LHCN-M2 (cell line): ENCODE measurements at regions not wholly inside any gene's neighbourhood (a gene's known extent, or its start where the extent isn't known, plus 50 kb on each side); places are given as distances from the start of the nearest gene placed in this dataset.

ENCODE experiments used
- DNase-seq: peaks from one replicate; pipeline ENCODE4 v3.0.0-alpha.2; 2012; ENCODE audit warnings: low read depth

GRCh38 chr5:89044674-89045200 is 161.8 kb upstream of the MEF2C start:
- no peak for DNase-seq

DNA sequence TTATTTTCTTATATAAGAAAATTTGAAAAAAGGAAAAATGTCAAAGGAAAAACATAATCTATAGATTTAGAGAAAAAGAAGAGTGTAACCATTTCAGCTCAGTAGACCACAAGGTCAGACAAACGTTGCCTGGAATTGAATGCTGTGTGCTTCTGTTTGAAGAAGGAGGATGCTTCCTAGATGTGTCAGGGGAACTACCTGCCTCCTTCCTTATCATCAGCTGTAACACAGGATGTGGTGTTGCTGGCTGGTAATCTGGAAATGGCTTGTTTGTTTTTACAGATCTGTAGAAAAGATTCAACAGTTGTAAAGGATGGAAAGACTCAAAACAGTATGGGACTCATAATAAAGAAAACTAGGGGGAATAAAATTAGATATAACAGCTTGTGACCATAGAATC is 160.7 kb upstream of the MEF2C start:
- DNase-seq = peak; percentile 43

GRCh38 chr5:89042746-89043145 is 159.8 kb upstream of the MEF2C start:
- DNase-seq = no peak

GRCh38 chr5:89041976-89042375 is 159.0 kb upstream of the MEF2C start:
- no peak for DNase-seq

DNA sequence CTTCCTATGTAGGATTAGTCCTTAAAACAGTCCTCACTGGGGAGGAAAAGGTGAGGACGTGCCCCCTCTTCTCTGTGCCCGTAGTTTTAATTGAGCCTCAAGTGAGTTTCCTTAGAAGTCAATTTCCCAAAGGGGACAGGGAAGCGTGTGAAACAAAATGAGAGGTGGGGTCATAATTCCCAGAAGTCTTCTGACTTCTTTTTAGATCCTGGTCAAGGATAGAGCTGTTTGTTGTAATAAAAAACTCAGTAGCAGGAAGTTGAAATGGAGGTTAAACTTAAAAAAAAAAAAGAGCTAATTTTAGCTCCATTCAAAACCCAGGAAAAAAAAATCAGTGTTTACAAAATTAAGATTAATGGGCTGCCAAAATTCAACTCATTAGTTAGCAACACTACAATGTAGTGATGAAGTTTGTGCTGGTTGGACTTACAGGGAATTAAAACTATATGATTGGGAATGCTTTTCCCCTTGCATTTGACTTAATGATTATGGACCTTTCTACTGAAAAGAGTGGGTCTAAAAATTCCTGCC is 158.3 kb upstream of the MEF2C start:
- DNase-seq = no peak

GRCh38 chr5:89036704-89037489 is 153.9 kb upstream of the MEF2C start:
- DNase-seq = no peak

DNA sequence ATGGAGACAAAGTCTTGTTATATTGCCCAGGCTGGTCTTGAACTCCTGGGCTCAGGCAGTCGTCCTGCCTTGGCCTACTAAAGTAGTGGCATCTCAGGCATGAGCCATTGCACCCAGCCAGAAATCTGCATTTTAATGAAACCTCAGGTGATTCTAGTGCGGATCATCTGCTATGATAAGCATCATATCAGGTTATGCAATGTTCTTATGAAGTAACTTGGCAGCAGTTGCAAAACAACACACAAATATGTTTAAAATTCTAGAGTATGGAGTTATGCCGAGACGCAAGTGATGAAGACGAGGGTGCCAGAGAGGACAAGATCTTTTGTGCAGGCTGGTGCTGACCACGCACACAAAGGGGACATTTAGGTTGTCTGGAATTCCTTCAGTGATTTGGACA is 153.2 kb upstream of the MEF2C start:
- no peak for DNase-seq

DNA sequence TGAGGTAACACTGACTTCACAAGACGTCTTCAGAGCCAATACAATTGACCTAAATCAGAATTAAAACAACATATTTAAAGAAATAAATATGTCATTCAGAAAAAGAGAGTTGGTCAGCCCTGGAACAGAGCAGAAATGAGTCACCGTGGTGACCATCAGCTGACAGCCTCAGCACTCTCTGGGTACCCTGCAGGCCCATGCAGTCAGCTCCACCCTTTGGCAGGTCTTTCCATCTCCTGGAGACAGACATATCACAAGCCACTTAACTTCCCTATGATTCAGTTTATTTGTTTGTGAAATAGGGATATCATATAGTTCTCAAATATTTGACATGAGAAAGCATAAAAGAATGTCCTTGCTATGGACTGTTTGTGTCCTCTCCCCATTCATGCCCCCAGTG is 151.6 kb upstream of the MEF2C start:
- peak; percentile 61 for DNase-seq

DNA sequence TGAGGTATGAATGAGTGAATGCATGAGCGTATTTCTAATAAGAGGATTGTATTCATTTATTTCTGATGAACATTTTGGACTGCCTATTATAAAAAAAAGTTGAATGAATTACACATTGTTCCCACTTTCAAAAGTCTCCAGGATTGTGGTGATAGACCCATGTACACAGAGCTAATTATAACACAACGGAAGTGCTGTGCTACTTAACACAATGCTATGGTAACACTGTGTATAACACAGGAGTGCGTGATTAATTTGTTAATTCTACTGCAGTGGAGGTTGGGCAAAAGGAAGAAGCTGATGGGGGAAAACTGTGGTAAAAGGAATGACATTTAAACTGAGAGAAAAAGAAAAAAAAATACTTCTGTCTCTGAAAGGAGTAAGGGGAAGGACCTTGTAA is 147.8 kb upstream of the MEF2C start:
- DNase-seq = no peak

DNA sequence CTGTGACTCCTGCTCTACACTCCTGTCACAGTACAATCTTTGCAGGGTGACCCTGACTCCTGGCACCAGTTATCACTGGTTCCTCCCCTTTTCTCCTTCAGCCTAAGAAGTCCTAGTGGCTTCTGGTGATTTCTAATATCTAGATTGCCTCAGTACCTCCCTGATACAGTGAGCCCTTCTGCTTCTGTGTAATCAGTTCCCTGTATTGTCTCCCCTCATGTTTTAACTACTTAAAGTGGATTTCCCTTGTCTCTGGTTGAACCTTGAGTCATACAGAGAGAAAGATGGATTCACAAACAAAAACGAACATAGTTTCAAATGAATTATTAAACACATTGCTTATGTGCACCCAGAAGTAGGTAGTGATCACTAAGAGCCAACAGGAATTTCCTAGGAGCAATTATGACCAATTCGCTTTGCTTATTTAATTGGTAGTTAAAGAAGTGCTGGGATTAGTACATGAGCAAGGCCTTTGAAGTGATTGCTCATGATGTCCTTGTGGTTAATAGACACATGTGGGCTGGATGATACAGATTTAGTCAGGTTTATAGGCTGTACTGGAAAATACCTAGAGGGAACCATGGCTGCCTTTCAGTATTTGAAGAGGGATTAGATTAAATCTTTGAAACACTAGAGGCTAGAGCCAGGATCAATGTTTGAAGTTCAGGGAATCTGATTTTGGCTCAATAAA is 145.8 kb upstream of the MEF2C start:
- peak; percentile 73 for DNase-seq

DNA sequence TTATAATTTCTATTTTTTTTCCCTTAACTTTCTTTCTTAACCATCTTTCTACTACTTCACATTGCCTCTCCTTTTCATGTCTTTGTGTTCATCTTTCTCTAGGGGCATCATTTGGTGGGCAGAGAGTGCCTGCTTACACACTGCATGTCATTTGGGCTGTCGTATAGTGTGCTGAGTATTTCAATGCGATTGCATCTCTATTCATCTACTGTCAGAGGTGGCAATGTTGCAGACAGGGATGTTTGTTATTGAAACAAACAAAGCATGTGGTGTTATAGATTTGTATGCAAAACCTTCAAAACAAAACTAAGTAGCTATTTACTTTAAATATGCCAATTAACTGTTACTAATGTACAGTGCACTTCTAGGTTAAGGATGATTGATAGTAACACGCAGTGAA is 141.1 kb upstream of the MEF2C start:
- no peak for DNase-seq

DNA sequence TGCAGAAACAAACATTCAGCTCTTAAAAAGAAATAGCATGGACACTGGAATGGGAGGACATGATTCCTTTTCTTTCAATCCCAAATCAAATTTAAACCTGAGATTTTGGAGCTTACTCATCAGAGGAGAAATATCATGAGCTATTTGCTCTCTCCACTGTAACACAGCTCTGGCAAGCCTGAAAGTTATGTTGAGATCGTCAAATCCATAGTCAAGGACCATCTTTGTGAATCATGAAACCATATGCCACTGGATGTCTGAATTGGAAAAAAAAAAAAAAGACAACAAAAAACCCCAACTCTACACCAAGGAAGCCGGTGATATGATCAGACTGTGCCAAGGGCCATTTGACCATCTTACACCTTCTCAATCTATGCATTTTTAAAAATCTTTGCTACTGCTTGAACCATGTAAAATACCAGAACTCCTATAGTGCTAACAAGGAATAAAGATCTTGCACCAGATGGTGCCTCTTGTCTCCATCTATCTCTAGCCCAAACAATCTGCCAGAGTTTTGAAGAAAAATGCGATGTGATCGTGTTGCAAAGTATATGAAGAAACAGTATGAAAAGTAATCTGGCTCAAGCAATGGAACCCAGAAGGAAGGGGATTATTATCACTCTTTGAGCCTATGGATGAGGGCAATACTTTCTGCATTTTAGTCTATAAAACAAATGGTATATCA is 138.1 kb upstream of the MEF2C start:
- DNase-seq = no peak

- DNase-seq = no peak
Observed at GRCh38 chr5:89016741-89017303, 133.8 kb upstream of the MEF2C start.

DNA sequence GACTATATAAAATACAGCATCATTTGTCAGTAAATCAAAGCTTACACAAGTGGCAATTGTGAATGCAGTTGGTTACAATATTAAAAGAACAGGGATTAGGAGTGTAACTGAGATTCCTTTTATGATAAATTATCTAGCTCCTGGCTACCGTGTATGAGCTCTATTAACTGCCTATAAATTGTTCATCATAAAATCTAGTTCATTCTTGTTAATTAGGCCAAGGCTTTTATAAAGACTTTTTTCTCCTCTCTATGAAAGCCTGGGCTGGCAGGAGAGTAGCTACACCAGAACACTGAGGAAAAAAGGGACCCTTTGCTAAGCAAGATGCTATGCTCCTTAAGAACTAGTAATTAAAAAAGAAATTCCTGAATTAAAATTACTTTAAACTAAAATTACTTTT is 132.4 kb upstream of the MEF2C start:
- DNase-seq = no peak

DNA sequence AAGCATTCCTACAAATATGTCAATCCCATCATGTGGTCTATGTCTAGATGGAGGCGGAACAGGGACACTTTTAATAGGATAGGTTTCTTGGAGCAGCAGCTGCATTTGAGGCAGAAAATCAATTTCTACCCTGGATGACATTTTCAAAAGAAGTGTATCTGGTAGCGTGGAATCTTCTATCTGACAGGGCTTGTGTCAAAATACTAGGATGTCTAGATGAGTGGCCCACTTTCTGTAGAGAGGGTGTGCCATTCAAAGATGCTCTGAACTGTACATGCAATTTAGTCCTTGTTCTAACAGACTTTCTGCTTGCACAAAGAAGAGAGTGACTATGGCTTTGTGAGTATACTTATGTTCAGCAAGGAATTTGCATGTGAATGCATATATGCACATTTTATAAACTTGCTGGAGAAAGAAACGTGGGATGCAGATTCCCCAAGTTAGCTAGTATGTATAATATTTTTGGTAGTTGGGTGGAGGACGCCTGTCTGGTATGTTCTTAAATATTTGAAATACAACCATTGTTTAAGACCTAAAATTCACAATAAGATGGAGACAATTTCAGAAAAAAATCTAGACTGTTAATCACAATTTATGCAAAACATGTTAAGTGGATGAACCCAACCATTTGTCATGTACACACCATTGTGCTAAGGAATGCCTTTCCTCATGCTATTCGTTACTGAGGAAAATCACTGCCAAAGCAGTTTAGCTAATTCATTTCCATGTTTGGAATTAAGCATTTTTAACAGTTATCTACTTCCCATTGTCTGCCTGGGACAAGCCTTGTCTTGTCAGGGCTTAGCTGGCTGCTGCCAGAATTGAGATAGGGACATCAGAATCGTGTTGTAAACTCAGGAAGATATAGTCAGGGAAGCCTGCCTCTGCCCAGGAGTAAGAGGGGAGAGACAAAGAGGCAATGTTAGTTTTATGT is 129.1 kb upstream of the MEF2C start:
- no peak for DNase-seq

- DNase-seq = no peak
Observed at GRCh38 chr5:89010512-89010911, 127.5 kb upstream of the MEF2C start.

GRCh38 chr5:89008291-89008690 is 125.3 kb upstream of the MEF2C start:
- DNase-seq = no peak

GRCh38 chr5:89005990-89006389 is 123.0 kb upstream of the MEF2C start:
- DNase-seq = no peak

DNA sequence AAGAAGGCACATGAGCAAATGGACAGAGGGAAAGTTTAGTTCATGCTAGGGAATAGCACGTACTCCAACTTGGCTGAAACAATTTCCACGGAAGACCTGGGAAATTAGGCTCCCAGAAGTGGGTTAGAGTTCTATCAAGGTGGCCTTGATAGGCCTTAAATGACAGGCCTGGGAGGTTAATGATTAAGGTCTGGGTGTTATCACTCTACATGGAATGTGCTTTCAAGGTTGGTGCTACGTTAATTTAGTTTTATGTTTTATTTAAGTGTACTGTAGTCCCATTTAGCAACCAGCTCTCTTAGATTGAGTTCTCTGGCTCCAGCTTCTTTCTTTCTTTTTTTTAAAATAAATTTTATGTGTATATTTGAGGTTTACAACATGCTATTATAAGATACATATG is 121.4 kb upstream of the MEF2C start:
- DNase-seq = no peak

DNA sequence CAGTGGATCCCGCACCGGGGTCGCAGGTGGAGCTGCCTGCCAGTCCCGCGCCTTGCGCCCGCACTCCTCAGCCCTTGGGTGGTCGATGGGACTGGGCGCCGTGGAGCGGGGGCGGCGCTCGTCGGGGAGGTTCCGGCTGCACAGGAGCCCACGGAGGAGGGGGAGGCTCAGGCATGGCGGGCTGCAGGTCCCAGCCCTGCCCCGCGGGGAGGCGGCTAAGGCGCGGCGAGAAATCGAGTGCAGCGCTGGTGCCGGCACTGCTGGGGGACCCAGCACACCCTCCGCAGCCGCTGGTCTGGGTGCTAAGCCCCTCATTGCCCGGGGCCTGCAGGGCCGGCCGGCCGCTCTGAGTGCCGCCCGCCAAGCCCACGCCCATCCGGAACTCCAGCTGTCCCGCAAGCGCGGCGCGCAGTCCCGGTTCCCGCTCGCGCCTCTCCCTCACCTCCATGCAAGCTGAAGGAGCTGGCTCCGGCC is 120.6 kb upstream of the MEF2C start:
- DNase-seq = no peak

DNA sequence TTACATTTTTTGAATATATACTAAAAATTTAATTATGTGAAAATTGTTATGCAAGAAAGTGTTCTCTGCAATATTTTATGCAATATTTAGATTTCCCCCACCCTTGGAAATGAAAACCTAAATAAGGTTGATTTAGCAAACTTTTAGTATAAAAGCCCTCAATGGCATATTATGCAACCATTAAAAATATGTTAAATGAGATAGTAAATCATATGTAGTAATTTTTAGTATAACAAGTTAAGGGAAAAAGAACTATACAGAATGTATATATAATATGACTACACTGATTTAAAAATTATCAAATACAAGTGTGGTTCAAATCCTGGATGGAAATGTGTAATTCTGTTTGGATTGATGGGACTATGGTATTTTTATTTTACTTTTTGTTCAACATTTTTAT is 116.9 kb upstream of the MEF2C start:
- DNase-seq = no peak
